Endothelial cell of umbilical vein (primary cell): ENCODE measurements at regions not wholly inside any gene's neighbourhood (a gene's known extent, or its start where the extent isn't known, plus 50 kb on each side); places are given as distances from the start of the nearest gene placed in this dataset.

Source experiments
- BruUV-seq: library from RNA; stranded (reverse); fragments of 400-500 nt; replicated peaks from 2 replicates; lab custom pipeline; 2021; lab: Mats Ljungman, UMichigan
- CTCF ChIA-PET: fragments of 300-600, 350-600 bp; sonication (Branson Sonifier 250); formaldehyde crosslinking; loops from one replicate; lab custom pipeline; 2021; ENCODE audit warnings: antibody characterized with exemption, inconsistent platforms; lab: Charles Lee
- POLR2A ChIA-PET: fragments of 300-600, 350-600 bp; sonication (Branson Sonifier 250); formaldehyde crosslinking; loops from one replicate; lab custom pipeline; 2021; ENCODE audit warnings: antibody characterized with exemption, inconsistent platforms; lab: Charles Lee
- DNase-seq: peaks from one replicate; pipeline ENCODE4 v3.0.0-alpha.2; 2011; ENCODE audit warnings: low read depth, low spot score
- FAIRE-seq: peaks from 2 replicates; lab custom pipeline; 2011; peaks lifted over from hg19 to GRCh38; lab: Jason Lieb, UNC
- H2AFZ ChIP-seq: 2 replicates; pipeline ENCODE4 v1.6.0; 2012; ENCODE audit warnings: low read depth, low read length, control low read depth, inconsistent platforms
- H3K27ac ChIP-seq: 2 replicates; pipeline ENCODE4 v1.5.1; 2011; ENCODE audit warnings: low read depth, mild to moderate bottlenecking, control low read depth, low read length, moderate library complexity; ENCODE audit not compliant: insufficient read depth
- H3K27me3 ChIP-seq, 2 experiments: 2 replicates each; pipeline versions ENCODE4 v1.6.0 to v1.6.1; 2011; ENCODE audit warnings: low read length in 2 of 2, mixed read lengths in 1 of 2; ENCODE audit not compliant: control insufficient read depth in 2 of 2, insufficient read depth in 2 of 2
- H3K36me3 ChIP-seq, 2 experiments: 2 replicates in 1 of 2; 3 replicates in 1 of 2; pipeline ENCODE4 v1.5.1; 2011; ENCODE audit warnings: low read length in 2 of 2, mild to moderate bottlenecking in 1 of 2, moderate library complexity in 1 of 2; ENCODE audit not compliant: control insufficient read depth in 2 of 2, insufficient read depth in 2 of 2; ENCODE audit errors: extremely low read depth in 1 of 2
- H3K4me1 ChIP-seq: 3 replicates; pipeline ENCODE4 v1.5.1; 2011; ENCODE audit warnings: mild to moderate bottlenecking, low read length; ENCODE audit not compliant: control insufficient read depth, insufficient read depth; ENCODE audit errors: extremely low read depth
- H3K4me2 ChIP-seq: 2 replicates; pipeline ENCODE4 v1.6.1; 2011; ENCODE audit warnings: low read length, control low read depth, mixed read lengths; ENCODE audit not compliant: insufficient read depth
- H3K4me3 ChIP-seq, 3 experiments: fragments of 200-600 bp in 1 of 3; sonication (generic), shearing (Covaris generic) in 1 of 3; replicated peaks in 1 of 3; 2 replicates each; pipeline ENCODE4 v1.5.1; 2011 to 2016; ENCODE audit warnings: control low read depth in 3 of 3, low read length in 3 of 3, mild to moderate bottlenecking in 2 of 3, inconsistent platforms in 1 of 3, low read depth in 1 of 3, moderate library complexity in 1 of 3; ENCODE audit not compliant: insufficient read depth in 1 of 3
- H3K79me2 ChIP-seq: 2 replicates; pipeline ENCODE4 v1.6.0; 2012; ENCODE audit warnings: low read length, inconsistent platforms; ENCODE audit not compliant: control insufficient read depth, insufficient read depth
- H3K9ac ChIP-seq: replicated peaks from 2 replicates; pipeline ENCODE3; 2011; ENCODE audit warnings: low read length, control low read depth; ENCODE audit not compliant: insufficient read depth; ENCODE audit errors: extremely low read depth
- H3K9me1 ChIP-seq: replicated peaks from 3 replicates; pipeline ENCODE4 v1.6.0; 2011; ENCODE audit warnings: mild to moderate bottlenecking, low read length; ENCODE audit not compliant: control insufficient read depth, insufficient read depth; ENCODE audit errors: extremely low read depth
- H3K9me3 ChIP-seq: replicated peaks from 2 replicates; pipeline ENCODE4 v1.5.1; 2012; ENCODE audit warnings: low read length, inconsistent platforms; ENCODE audit not compliant: control insufficient read depth, insufficient read depth
- H4K20me1 ChIP-seq: replicated peaks from 2 replicates; pipeline ENCODE3; 2011; ENCODE audit warnings: mild to moderate bottlenecking, low read length; ENCODE audit not compliant: control insufficient read depth, insufficient read depth; ENCODE audit errors: extremely low read depth
- EZH2 ChIP-seq: IDR thresholded peaks from 2 replicates; pipeline ENCODE4 v1.6.1; 2012; ENCODE audit warnings: borderline replicate concordance, low read depth, mild to moderate bottlenecking, moderate library complexity, low read length, inconsistent platforms; ENCODE audit not compliant: severe bottlenecking
- FOS ChIP-seq: IDR thresholded peaks from 2 replicates; pipeline ENCODE4 v1.6.1; 2011; ENCODE audit warnings: mild to moderate bottlenecking, low read length, moderate library complexity, borderline replicate concordance; ENCODE audit not compliant: insufficient read depth
- GATA2 ChIP-seq: IDR thresholded peaks from 2 replicates; pipeline ENCODE4 v1.7.0; 2011; ENCODE audit warnings: low read depth, mild to moderate bottlenecking, moderate library complexity, mixed read lengths, low read length; ENCODE audit not compliant: insufficient read length, insufficient read depth
- JUN ChIP-seq: IDR thresholded peaks from 2 replicates; pipeline ENCODE4 v1.6.1; 2011; ENCODE audit warnings: borderline replicate concordance, low read depth; ENCODE audit not compliant: insufficient read length, insufficient read depth
- MYC ChIP-seq: IDR thresholded peaks from one replicate; pipeline ENCODE4 v1.6.1; 2011; ENCODE audit warnings: mild to moderate bottlenecking, low read depth, low read length
- POLR2A ChIP-seq: IDR thresholded peaks from 2 replicates; pipeline ENCODE4 v1.6.1; 2012; ENCODE audit warnings: low read depth, mild to moderate bottlenecking, control low read depth, low read length
- POLR2AphosphoS5 ChIP-seq: IDR thresholded peaks from 2 replicates; pipeline ENCODE4 v1.6.1; 2012; ENCODE audit warnings: low read depth, mild to moderate bottlenecking, control low read depth, low read length, moderate library complexity; ENCODE audit not compliant: insufficient read depth
- dilution Hi-C: fragments of 300-500 bp; cut with MboI; formaldehyde crosslinking; loops from one replicate; pipeline ENCODE4 v1.15.0; 2019; ENCODE audit warnings: low sequenced_read_pairs; ENCODE audit not compliant: extremely low pct_ligation_motif_present
- intact Hi-C: fragments of 100-400 bp; cut with micrococcal nuclease; formaldehyde crosslinking; loops from one replicate; pipeline ENCODE4 v1.10.0; 2022
- TF ChIP-seq, protein P1 (sequence below): IDR thresholded peaks from 2 replicates; pipeline ENCODE4 v1.6.1; 2011; ENCODE audit not compliant: insufficient read depth, insufficient read length
- TF ChIP-seq, protein P2 (sequence below), 2 donors: IDR thresholded peaks; 1 replicate in 1 of 2; 2 replicates in 1 of 2; pipeline ENCODE4 v1.5.1; 2011; ENCODE audit warnings: low read length in 2 of 2, mild to moderate bottlenecking in 2 of 2, moderate library complexity in 2 of 2, control low read depth in 1 of 2, inconsistent platforms in 1 of 2, low read depth in 1 of 2; ENCODE audit not compliant: insufficient read depth in 1 of 2; ENCODE audit errors: extremely low read depth in 1 of 2

DNA sequence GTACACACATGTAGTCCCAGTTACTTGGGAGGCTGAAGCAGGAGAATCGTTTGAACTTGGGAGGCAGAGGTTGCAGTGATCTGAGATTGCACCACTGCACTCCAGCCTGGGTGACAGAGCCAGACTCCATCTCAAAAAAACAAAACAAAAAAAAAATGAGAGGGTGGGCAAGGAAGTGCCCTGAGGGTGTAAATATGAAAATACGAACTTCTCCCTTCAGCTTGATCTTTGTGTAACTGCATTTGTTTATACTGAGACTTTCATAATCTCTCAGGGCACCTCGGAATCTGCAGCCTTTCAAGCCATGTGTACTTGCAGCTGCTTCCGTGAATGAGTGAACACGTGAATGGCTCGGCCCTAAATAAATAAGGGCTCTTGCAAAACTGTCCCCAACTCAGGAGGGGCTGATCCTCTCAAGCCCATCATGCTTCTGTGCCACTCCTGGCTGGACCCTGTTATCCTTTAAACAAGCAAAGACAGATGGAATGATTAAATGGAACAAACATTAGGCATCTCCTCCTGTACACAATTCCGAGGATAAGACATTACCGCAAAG, 96.8 kb downstream of the BOD1L2 start:
- FAIRE-seq, result no peak
- Histone ChIP-seq H3K9ac (no peak overlapping the region), H4K20me1 (no peaks in the 10 kb centered on the region), H3K9me1 (no peaks in the 10 kb centered on the region), H3K4me3 (no peak overlapping the region), H3K9me3 (no peaks in the 10 kb centered on the region), H3K79me2 (no peaks in the 10 kb centered on the region), H3K4me2 (no peak overlapping the region), H3K4me1 (no peaks in the 10 kb centered on the region), H3K27ac (no peak overlapping the region), H3K27me3 (no peaks in the 10 kb centered on the region), H2AFZ (no peak overlapping the region), H3K36me3 (no peaks in the 10 kb centered on the region)
- intact Hi-C loops (no loop called here), dilution Hi-C loops (no loop called here)
- POLR2A ChIA-PET, result no interaction called here
- no peak for DNase-seq
- no TSS peak for BruUV-seq
- CTCF ChIA-PET, result no interaction called here
- TF ChIP-seq POLR2AphosphoS5, result no peak

DNA sequence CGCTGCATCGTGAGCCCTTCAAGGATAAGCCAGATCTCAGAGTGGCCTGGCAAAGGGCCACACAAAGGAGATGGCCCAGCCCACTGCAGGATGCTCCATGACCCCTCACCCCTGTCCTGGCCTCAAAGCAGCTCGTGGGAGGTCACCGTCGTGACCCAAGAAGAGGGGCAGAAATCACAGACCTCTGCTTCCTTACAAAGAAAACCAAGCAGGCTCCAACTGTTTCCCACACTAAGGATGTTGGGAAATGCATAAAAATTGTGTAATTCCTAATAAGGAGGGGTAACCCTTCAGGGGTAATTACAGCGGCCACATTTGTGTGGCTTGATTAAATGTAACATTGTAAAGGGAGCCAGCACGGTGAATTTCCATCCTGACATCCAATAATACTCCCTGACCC, 102.3 kb downstream of the BOD1L2 start:
- H4K20me1 ChIP-seq, result no peaks in the 10 kb centered on the region
- H3K4me3 ChIP-seq, result no peak overlapping the region
- ChIA-PET POLR2A (no interaction called here), CTCF (no interaction called here)
- no peak overlapping the region for H3K27ac ChIP-seq
- no peaks in the 10 kb centered on the region for H3K36me3 ChIP-seq
- no peak for TF ChIP-seq EZH2
- no peak for TF ChIP-seq POLR2AphosphoS5
- TF ChIP-seq GATA2, result no peak
- TF ChIP-seq, protein P1, sequence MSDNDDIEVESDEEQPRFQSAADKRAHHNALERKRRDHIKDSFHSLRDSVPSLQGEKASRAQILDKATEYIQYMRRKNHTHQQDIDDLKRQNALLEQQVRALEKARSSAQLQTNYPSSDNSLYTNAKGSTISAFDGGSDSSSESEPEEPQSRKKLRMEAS, result no peak
- no peak for TF ChIP-seq MYC
- TF ChIP-seq, protein P2, sequence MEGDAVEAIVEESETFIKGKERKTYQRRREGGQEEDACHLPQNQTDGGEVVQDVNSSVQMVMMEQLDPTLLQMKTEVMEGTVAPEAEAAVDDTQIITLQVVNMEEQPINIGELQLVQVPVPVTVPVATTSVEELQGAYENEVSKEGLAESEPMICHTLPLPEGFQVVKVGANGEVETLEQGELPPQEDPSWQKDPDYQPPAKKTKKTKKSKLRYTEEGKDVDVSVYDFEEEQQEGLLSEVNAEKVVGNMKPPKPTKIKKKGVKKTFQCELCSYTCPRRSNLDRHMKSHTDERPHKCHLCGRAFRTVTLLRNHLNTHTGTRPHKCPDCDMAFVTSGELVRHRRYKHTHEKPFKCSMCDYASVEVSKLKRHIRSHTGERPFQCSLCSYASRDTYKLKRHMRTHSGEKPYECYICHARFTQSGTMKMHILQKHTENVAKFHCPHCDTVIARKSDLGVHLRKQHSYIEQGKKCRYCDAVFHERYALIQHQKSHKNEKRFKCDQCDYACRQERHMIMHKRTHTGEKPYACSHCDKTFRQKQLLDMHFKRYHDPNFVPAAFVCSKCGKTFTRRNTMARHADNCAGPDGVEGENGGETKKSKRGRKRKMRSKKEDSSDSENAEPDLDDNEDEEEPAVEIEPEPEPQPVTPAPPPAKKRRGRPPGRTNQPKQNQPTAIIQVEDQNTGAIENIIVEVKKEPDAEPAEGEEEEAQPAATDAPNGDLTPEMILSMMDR (IDR thresholded peaks at IDR 0.05; ENCODE audit: extremely low read depth in 1 of 2, insufficient read depth in 1 of 2, low read depth in 1 of 2, low read length in 2 of 2), result no peak
- TF ChIP-seq FOS, result no peak
- TF ChIP-seq POLR2A, result no peak
- TF ChIP-seq JUN, result no peak
- intact Hi-C loops (no loop called here), dilution Hi-C loops (no loop called here)
- no peak overlapping the region for H2AFZ ChIP-seq
- FAIRE-seq (no peak), DNase-seq (no peak)
- no peaks in the 10 kb centered on the region for H3K4me1 ChIP-seq
- no peak overlapping the region for H3K9ac ChIP-seq
- H3K79me2 ChIP-seq, result no peaks in the 10 kb centered on the region
- H3K9me3 ChIP-seq, result no peaks in the 10 kb centered on the region
- H3K4me2 ChIP-seq, result no peak overlapping the region
- H3K9me1 ChIP-seq, result no peaks in the 10 kb centered on the region
- BruUV-seq, result no TSS peak
- no peaks in the 10 kb centered on the region for H3K27me3 ChIP-seq
